ENCODE measurements at regions not wholly inside any gene's neighbourhood (a gene's known extent, or its start where the extent isn't known, plus 50 kb on each side); places are given as distances from the start of the nearest gene placed in this dataset.

GRCh38 chr14:25237845-25238244, 187.9 kb upstream of the STXBP6 start (continued):
- TF ChIP-seq GMEB2 (CRISPR knock-in tag; IDR thresholded peaks at IDR 0.05; ENCODE audit: low read depth) (no peak), ZNF329 (CRISPR knock-in tag; IDR thresholded peaks at IDR 0.05; ENCODE audit: low read depth) (no peak), ZNF335 (CRISPR knock-in tag; IDR thresholded peaks at IDR 0.05) (no peak), SUZ12 (IDR thresholded peaks at IDR 0.05; ENCODE audit: low read depth, low read length) (no peak), HNRNPL (IDR thresholded peaks at IDR 0.05; ENCODE audit: low read depth, low read length) (no peak), AFF4 (CRISPR knock-in tag; IDR thresholded peaks at IDR 0.05) (no peak), KMT2A (CRISPR knock-in tag; IDR thresholded peaks at IDR 0.05) (no peak)

GRCh38 chr14:25233613-25234012, 183.7 kb upstream of the STXBP6 start:
- no peak for ATAC-seq
- no peak for FAIRE-seq
- Histone ChIP-seq H3K9me3 (ENCODE audit: low read length) (no peaks in the 10 kb centered on the region; the same call in 1 of the 2 replicates), H3K36me3 (replicated peaks in 1 of 2; ENCODE audit: control insufficient read depth in 1 of 2, insufficient read depth in 2 of 2, low read length in 2 of 2) (no peaks in the 10 kb centered on the region), H3K9ac (ENCODE audit: insufficient read depth, low read depth, low read length) (no peak overlapping the region), H3K4me2 (ENCODE audit: low read depth, low read length) (peak overlapping the region; percentile 32), H3K27me3 (ENCODE audit: control insufficient read depth in 1 of 2, insufficient read depth in 2 of 2, low read length in 2 of 2) (no peaks in the 10 kb centered on the region), H2AFZ (ENCODE audit: low read length) (peak overlapping the region; percentile 25), H3K4me1 (ENCODE audit: insufficient read depth, low read length) (no peaks in the 10 kb centered on the region), H3K27ac (ENCODE audit: extremely low read length, insufficient read depth, low read length) (no peak overlapping the region), H4K20me1 (ENCODE audit: insufficient read depth, low read length) (no peaks in the 10 kb centered on the region), H3K79me2 (ENCODE audit: insufficient read depth, low read length) (no peaks in the 10 kb centered on the region), H3K4me3 (replicated peaks in 1 of 3; ENCODE audit: insufficient read depth in 1 of 3, low read depth in 2 of 3, low read length in 3 of 3) (peak overlapping the region in 1 of 3 experiments; percentile 3; a peak in 1 of 6 replicates)
- intact Hi-C loops (cut with micrococcal nuclease; ENCODE audit: unreplicated experiment) (no loop called here), in situ Hi-C loops (cut with HindIII; ENCODE audit: extremely low pct_ligation_motif_present, low pct_unique_long_range_greater_than_20kb) (no loop called here)
- DNase-seq (ENCODE audit: low spot score) = no peak
- ChIA-PET POLR2A (no interaction called here), CTCF (ENCODE audit: low intra/inter-chr PET ratio, low total read pairs) (no interaction called here)
- BruUV-seq (replicated peaks) = no TSS peak
- WGBS (ENCODE audit: low lambda C conversion rate) = 2% methylated on average over 3 of the region's 3 CpGs
- TF ChIP-seq ELK4 (CRISPR knock-in tag; IDR thresholded peaks at IDR 0.05; ENCODE audit: borderline replicate concordance) (no peak), U2AF1 (optimal IDR thresholded peaks at IDR 0.05; ENCODE audit: low read depth, low read length) (no peak), RFX1 (IDR thresholded peaks at IDR 0.05) (no peak), HOXA9 (CRISPR knock-in tag; IDR thresholded peaks at IDR 0.05; ENCODE audit: borderline replicate concordance) (no peak), U2AF2 (IDR thresholded peaks at IDR 0.05; ENCODE audit: low read depth, low read length) (no peak), LBX2 (CRISPR knock-in tag; IDR thresholded peaks at IDR 0.05; ENCODE audit: borderline replicate concordance) (no peak), WIZ (CRISPR knock-in tag; IDR thresholded peaks at IDR 0.05) (no peak), ZNF775 (CRISPR knock-in tag; IDR thresholded peaks at IDR 0.05; ENCODE audit: borderline replicate concordance) (no peak), ZNF496 (CRISPR knock-in tag; IDR thresholded peaks at IDR 0.05; ENCODE audit: insufficient replicate concordance) (no peak)

All from HepG2 (cell line).